HCT116 (cell line): ENCODE measurements at regions not wholly inside any gene's neighbourhood (a gene's known extent, or its start where the extent isn't known, plus 50 kb on each side); places are given as distances from the start of the nearest gene placed in this dataset.

ENCODE experiments used
- ATAC-seq: fragments of 200-7000 bp; cut with Tn5 transposase; 2 replicates; pipeline ENCODE4 v1.9.1; 2020; ENCODE audit warnings: mild to moderate bottlenecking, moderate library complexity
- BruUV-seq: library from RNA; stranded (reverse); fragments of 400-500 nt; replicated peaks from 2 replicates; lab custom pipeline; 2021; lab: Mats Ljungman, UMichigan
- CTCF ChIA-PET: fragments of 300-600 bp; sonication (Branson Sonifier 250); formaldehyde crosslinking; loops from one replicate; lab custom pipeline; 2021; ENCODE audit warnings: antibody characterized with exemption; lab: Charles Lee
- POLR2A ChIA-PET: fragments of 300-600, 350-600 bp; sonication (Branson Sonifier 250); formaldehyde crosslinking; loops from one replicate; lab custom pipeline; 2021; ENCODE audit warnings: antibody characterized with exemption; lab: Charles Lee
- RAD21 ChIA-PET, 2 experiments: fragments of 300-600 bp; sonication (Branson Sonifier 250); formaldehyde crosslinking; loops; one replicate each; lab custom pipeline; 2023; ENCODE audit warnings: low total read pairs in 2 of 2; ENCODE audit not compliant: uncharacterized antibody in 2 of 2, unreplicated experiment in 2 of 2, low non-redundant PET in 1 of 2; lab: Charles Lee
- DNase-seq: peaks from one replicate; pipeline ENCODE4 v3.0.0-alpha.2; 2010; ENCODE audit warnings: low read depth, low spot score
- H2AFZ ChIP-seq: fragments of 200-600 bp; shearing (Covaris generic), sonication (generic); 2 replicates; pipeline ENCODE4 v1.6.1; 2017; ENCODE audit warnings: low read depth, mixed run types, mixed read lengths, antibody characterized with exemption, low read length; ENCODE audit not compliant: poor library complexity, severe bottlenecking
- H3K27ac ChIP-seq: 2 replicates; pipeline ENCODE4 v1.5.1; 2012; ENCODE audit warnings: low read depth, low read length
- H3K27me3 ChIP-seq: fragments of 200-600 bp; sonication (generic); 2 replicates; pipeline ENCODE4 v1.6.1; 2016; ENCODE audit warnings: mixed run types, low read length, mixed read lengths; ENCODE audit not compliant: insufficient read depth
- H3K36me3 ChIP-seq, 2 experiments: fragments of 200-500 bp in 1 of 2; fragments of 200-600 bp in 1 of 2; sonication (Bioruptor generic) in 1 of 2; sonication (generic) in 1 of 2; 2 replicates each; pipeline versions ENCODE4 v1.5.1 to v1.6.1; 2014 to 2016; ENCODE audit warnings: low read length in 2 of 2, inconsistent platforms in 1 of 2, mixed read lengths in 1 of 2, mixed run types in 1 of 2; ENCODE audit not compliant: insufficient read depth in 2 of 2, control insufficient read depth in 1 of 2
- H3K4me1 ChIP-seq, 2 experiments: fragments of 200-600 bp in 1 of 2; sonication (generic) in 1 of 2; 2 replicates each; pipeline versions ENCODE4 v1.5.1 to v1.6.1; 2012 to 2017; ENCODE audit warnings: low read length in 2 of 2, inconsistent platforms in 1 of 2, mild to moderate bottlenecking in 1 of 2, mixed read lengths in 1 of 2, mixed run types in 1 of 2, moderate library complexity in 1 of 2; ENCODE audit not compliant: insufficient read depth in 2 of 2, control insufficient read depth in 1 of 2
- H3K4me2 ChIP-seq: fragments of 200-600 bp; sonication (generic); 2 replicates; pipeline ENCODE4 v1.6.1; 2017; ENCODE audit warnings: mixed run types, low read length, mixed read lengths
- H3K4me3 ChIP-seq, 2 experiments: fragments of 200-600 bp in 1 of 2; sonication (generic) in 1 of 2; replicated peaks in 1 of 2; 2 replicates each; pipeline ENCODE4 v1.5.1; 2011 to 2016; ENCODE audit warnings: low read length in 2 of 2, control low read depth in 1 of 2, low read depth in 1 of 2, mild to moderate bottlenecking in 1 of 2, mixed read lengths in 1 of 2, mixed run types in 1 of 2
- H3K79me2 ChIP-seq: fragments of 200-600 bp; sonication (generic); 2 replicates; pipeline ENCODE4 v1.6.1; 2017; ENCODE audit warnings: mild to moderate bottlenecking, mixed run types, low read length, moderate library complexity, mixed read lengths; ENCODE audit not compliant: insufficient read depth
- H3K9ac ChIP-seq: fragments of 200-600 bp; sonication (generic); 2 replicates; pipeline ENCODE4 v1.6.1; 2016; ENCODE audit warnings: low read length, mixed read lengths
- H3K9me2 ChIP-seq: fragments of 200-600 bp; sonication (generic), shearing (Covaris generic); 2 replicates; pipeline ENCODE4 v1.6.1; 2017; ENCODE audit warnings: mixed run types, mild to moderate bottlenecking, moderate library complexity; ENCODE audit not compliant: insufficient read depth
- H3K9me3 ChIP-seq, 2 experiments: fragments of 200-500 bp in 1 of 2; fragments of 200-600 bp in 1 of 2; sonication (Bioruptor generic) in 1 of 2; sonication (generic) in 1 of 2; 2 replicates each; pipeline ENCODE4 v1.6.1; 2014 to 2017; ENCODE audit warnings: low read length in 2 of 2, mixed read lengths in 2 of 2, inconsistent platforms in 1 of 2, low read depth in 1 of 2, mild to moderate bottlenecking in 1 of 2, mixed run types in 1 of 2, moderate library complexity in 1 of 2; ENCODE audit not compliant: control insufficient read depth in 1 of 2, insufficient read depth in 1 of 2
- H4K20me1 ChIP-seq: fragments of 200-600 bp; sonication (generic), shearing (Covaris generic); 2 replicates; pipeline ENCODE4 v1.6.1; 2017; ENCODE audit warnings: mixed run types, mild to moderate bottlenecking, moderate library complexity; ENCODE audit not compliant: insufficient read depth
- ATF3 ChIP-seq: IDR thresholded peaks from 2 replicates; pipeline ENCODE4 v1.6.1; 2012
- CBX3 ChIP-seq: IDR thresholded peaks from 2 replicates; pipeline ENCODE4 v1.6.1; 2012; ENCODE audit warnings: low read depth
- CEBPB ChIP-seq: IDR thresholded peaks from 2 replicates; pipeline ENCODE4 v1.6.1; 2012; ENCODE audit warnings: low read depth
- CTCF ChIP-seq, 3 experiments: fragments of 200-600 bp in 1 of 3; sonication (generic) in 1 of 3; IDR thresholded peaks in 2 of 3; conservative IDR thresholded peaks in 1 of 3; 2 replicates each; pipeline ENCODE4 v1.5.1; 2012 to 2017; ENCODE audit warnings: low read depth in 2 of 3, low read length in 2 of 3, antibody characterized with exemption in 1 of 3, borderline replicate concordance in 1 of 3, control low read depth in 1 of 3, mild to moderate bottlenecking in 1 of 3, mixed read lengths in 1 of 3, mixed run types in 1 of 3, moderate library complexity in 1 of 3; ENCODE audit not compliant: insufficient read depth in 1 of 3
- EGR1 ChIP-seq: IDR thresholded peaks from 2 replicates; pipeline ENCODE4 v1.6.1; 2012; ENCODE audit warnings: low read depth
- ELF1 ChIP-seq: IDR thresholded peaks from 2 replicates; pipeline ENCODE4 v1.6.1; 2012; ENCODE audit warnings: low read depth, borderline replicate concordance
- EZH2 ChIP-seq: fragments of 200-600 bp; sonication (generic); IDR thresholded peaks from 2 replicates; pipeline ENCODE4 v1.6.1; 2017; ENCODE audit warnings: antibody characterized with exemption, mixed run types
- FOSL1 ChIP-seq: IDR thresholded peaks from 2 replicates; pipeline ENCODE4 v1.6.1; 2012; ENCODE audit warnings: low read depth
- JUND ChIP-seq: IDR thresholded peaks from 2 replicates; pipeline ENCODE4 v1.6.1; 2012
- MAX ChIP-seq: IDR thresholded peaks from 2 replicates; pipeline ENCODE4 v1.6.1; 2012
- POLR2A ChIP-seq: IDR thresholded peaks from 2 replicates; pipeline ENCODE4 v1.7.0; 2011; ENCODE audit warnings: borderline replicate concordance; ENCODE audit not compliant: insufficient read depth, insufficient read length; ENCODE audit errors: extremely low read depth
- POLR2AphosphoS5 ChIP-seq: IDR thresholded peaks from 2 replicates; pipeline ENCODE4 v1.6.1; 2011; ENCODE audit warnings: mild to moderate bottlenecking, low read depth, low read length, moderate library complexity
- RAD21 ChIP-seq: IDR thresholded peaks from 2 replicates; pipeline ENCODE4 v1.6.1; 2012; ENCODE audit warnings: low read depth, mild to moderate bottlenecking
- REST ChIP-seq: IDR thresholded peaks from 2 replicates; pipeline ENCODE4 v1.6.1; 2012; ENCODE audit warnings: low read depth
- SP1 ChIP-seq: IDR thresholded peaks from 2 replicates; pipeline ENCODE4 v1.6.1; 2012; ENCODE audit warnings: low read depth
- SRF ChIP-seq: IDR thresholded peaks from 2 replicates; pipeline ENCODE4 v1.6.1; 2012; ENCODE audit warnings: low read depth
- TCF7L2 ChIP-seq: IDR thresholded peaks from 2 replicates; pipeline ENCODE4 v1.7.0; 2011; ENCODE audit warnings: borderline replicate concordance, inconsistent platforms; ENCODE audit not compliant: insufficient read depth, insufficient read length; ENCODE audit errors: extremely low read depth
- ZBTB33 ChIP-seq: IDR thresholded peaks from 2 replicates; pipeline ENCODE4 v1.6.1; 2011; ENCODE audit warnings: mild to moderate bottlenecking, low read length, moderate library complexity; ENCODE audit not compliant: insufficient replicate concordance; ENCODE audit errors: extremely low read depth
- ZFX ChIP-seq: fragments of 450-650 bp; IDR thresholded peaks from 2 replicates; pipeline ENCODE4 v1.6.1; 2017
- ZNF274 ChIP-seq: fragments of 200-500 bp; sonication (Bioruptor generic); IDR thresholded peaks from 2 replicates; pipeline ENCODE4 v1.6.1; 2014; ENCODE audit warnings: mild to moderate bottlenecking, low read depth, low read length, inconsistent platforms
- intact Hi-C: fragments of 100-400 bp; cut with micrococcal nuclease; formaldehyde crosslinking; loops from 2 replicates; pipeline ENCODE4 v1.10.0; 2022

- no peak overlapping the region for H3K4me2 ChIP-seq
- H3K9me2 ChIP-seq: no peaks in the 10 kb centered on the region
- POLR2A ChIA-PET: no interaction called here
- no peak for TF ChIP-seq ZFX
- TF ChIP-seq EZH2: no peak
- TF ChIP-seq CBX3: no peak
- TF ChIP-seq POLR2AphosphoS5: no peak
- no peak for TF ChIP-seq RAD21
- no peak for TF ChIP-seq ZBTB33
- TF ChIP-seq ATF3: no peak
- TF ChIP-seq REST: no peak
- TF ChIP-seq CEBPB: no peak
- no peak for TF ChIP-seq ELF1
- no peak for TF ChIP-seq MAX
- TF ChIP-seq TCF7L2: no peak
- no peak for TF ChIP-seq POLR2A
- no peak for TF ChIP-seq CTCF (IDR thresholded peaks at IDR 0.05 in 2 of 3, conservative IDR thresholded peaks at IDR 0.05 in 1 of 3; ENCODE audit: borderline replicate concordance in 1 of 3, insufficient read depth in 1 of 3, low read depth in 2 of 3, low read length in 2 of 3)
- no peak for TF ChIP-seq JUND
- no peak for TF ChIP-seq FOSL1
- TF ChIP-seq EGR1: no peak
- TF ChIP-seq SRF: no peak
- no peak for TF ChIP-seq SP1
- TF ChIP-seq ZNF274: no peak
- H3K36me3 ChIP-seq: no peaks in the 10 kb centered on the region
- no peak overlapping the region for H3K9ac ChIP-seq
- no peaks in the 10 kb centered on the region for H3K27me3 ChIP-seq
- H3K4me3 ChIP-seq: no peak overlapping the region
- H3K79me2 ChIP-seq: no peaks in the 10 kb centered on the region
- no peak overlapping the region for H3K27ac ChIP-seq
- intact Hi-C loops: no loop called here
- CTCF ChIA-PET: no interaction called here
- no peaks in the 10 kb centered on the region for H3K4me1 ChIP-seq
- ATAC-seq (no peak), DNase-seq (no peak)
- BruUV-seq: no TSS peak
- H3K9me3 ChIP-seq: peaks cover 0 to 1% of the 10 kb centered on the region in 2 experiments; a peak in 2 of 4 replicates
- no peaks in the 10 kb centered on the region for H4K20me1 ChIP-seq
- RAD21 ChIA-PET: no interaction called here
- no peak overlapping the region for H2AFZ ChIP-seq
These were observed 395.3 kb downstream of the VGLL3 start for GRCh38 chr3:86595696-86596095.
